ENCODE measurements at regions not wholly inside any gene's neighbourhood (a gene's known extent, or its start where the extent isn't known, plus 50 kb on each side); places are given as distances from the start of the nearest gene placed in this dataset.

DNA sequence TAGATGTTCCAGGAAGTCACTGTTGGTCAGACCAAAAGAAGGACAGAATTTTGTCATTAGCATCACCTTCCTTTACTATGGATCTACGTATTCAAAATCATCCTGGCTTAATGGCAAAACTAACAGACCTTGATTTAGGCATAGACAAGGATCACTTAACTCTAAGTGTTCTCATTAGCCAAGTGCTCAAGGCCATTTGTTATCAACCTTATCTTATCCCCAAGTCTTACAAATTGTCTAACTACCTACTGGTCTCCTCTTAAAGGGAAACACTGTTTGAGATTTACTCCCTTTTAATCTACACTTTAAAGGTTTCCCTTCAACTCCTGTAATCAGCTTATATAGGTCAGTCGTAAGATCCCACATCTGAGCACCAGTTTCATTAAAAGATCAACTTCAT lies 1197.5 kb upstream of the C9orf72 start:
- Histone ChIP-seq H3K36me3 (ENCODE audit: control insufficient read depth in 2 of 2, extremely low read depth in 1 of 2, insufficient read depth in 2 of 2, low read length in 2 of 2) (no peaks in the 10 kb centered on the region), H3K4me3 (ENCODE audit: control insufficient read depth in 2 of 3, extremely low read depth in 1 of 3, insufficient read depth in 2 of 3, low read depth in 1 of 3, low read length in 3 of 3) (no peak overlapping the region), H3K4me1 (ENCODE audit: control insufficient read depth, extremely low read depth, insufficient read depth, low read length) (no peaks in the 10 kb centered on the region), H3K9ac (ENCODE audit: control insufficient read depth, extremely low read depth, insufficient read depth, low read length) (no peak overlapping the region), H3K27ac (ENCODE audit: control insufficient read depth, insufficient read depth, low read length) (no peak overlapping the region), H3K79me2 (ENCODE audit: control insufficient read depth, insufficient read depth, low read length) (no peaks in the 10 kb centered on the region), H3K27me3 (ENCODE audit: control insufficient read depth, extremely low read depth, insufficient read depth, low read length) (no peaks in the 10 kb centered on the region), H3K9me1 (ENCODE audit: control insufficient read depth, extremely low read depth, insufficient read depth, low read length) (no peaks in the 10 kb centered on the region), H3K9me3 (ENCODE audit: control insufficient read depth, low read depth, low read length) (no peaks in the 10 kb centered on the region), H4K20me1 (ENCODE audit: control insufficient read depth, extremely low read depth, insufficient read depth, low read length) (no peaks in the 10 kb centered on the region), H3K4me2 (ENCODE audit: control insufficient read depth, extremely low read depth, insufficient read depth, low read depth, low read length) (no peak overlapping the region), H2AFZ (ENCODE audit: control insufficient read depth, low read length) (no peak overlapping the region)
- dilution Hi-C loops (cut with MboI; ENCODE audit: extremely low pct_ligation_motif_present, low sequenced_read_pairs), result no loop called here
- no peak for TF ChIP-seq EZH2 (IDR thresholded peaks at IDR 0.05; ENCODE audit: low read length)
- TF ChIP-seq, protein P1, sequence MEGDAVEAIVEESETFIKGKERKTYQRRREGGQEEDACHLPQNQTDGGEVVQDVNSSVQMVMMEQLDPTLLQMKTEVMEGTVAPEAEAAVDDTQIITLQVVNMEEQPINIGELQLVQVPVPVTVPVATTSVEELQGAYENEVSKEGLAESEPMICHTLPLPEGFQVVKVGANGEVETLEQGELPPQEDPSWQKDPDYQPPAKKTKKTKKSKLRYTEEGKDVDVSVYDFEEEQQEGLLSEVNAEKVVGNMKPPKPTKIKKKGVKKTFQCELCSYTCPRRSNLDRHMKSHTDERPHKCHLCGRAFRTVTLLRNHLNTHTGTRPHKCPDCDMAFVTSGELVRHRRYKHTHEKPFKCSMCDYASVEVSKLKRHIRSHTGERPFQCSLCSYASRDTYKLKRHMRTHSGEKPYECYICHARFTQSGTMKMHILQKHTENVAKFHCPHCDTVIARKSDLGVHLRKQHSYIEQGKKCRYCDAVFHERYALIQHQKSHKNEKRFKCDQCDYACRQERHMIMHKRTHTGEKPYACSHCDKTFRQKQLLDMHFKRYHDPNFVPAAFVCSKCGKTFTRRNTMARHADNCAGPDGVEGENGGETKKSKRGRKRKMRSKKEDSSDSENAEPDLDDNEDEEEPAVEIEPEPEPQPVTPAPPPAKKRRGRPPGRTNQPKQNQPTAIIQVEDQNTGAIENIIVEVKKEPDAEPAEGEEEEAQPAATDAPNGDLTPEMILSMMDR (optimal IDR thresholded peaks at IDR 0.05 in 1 of 3, IDR thresholded peaks at IDR 0.05 in 1 of 3, conservative IDR thresholded peaks at IDR 0.05 in 1 of 3; ENCODE audit: extremely low read depth in 1 of 3, insufficient read depth in 2 of 3, low read length in 3 of 3), result no peak
- FAIRE-seq (no peak), DNase-seq (ENCODE audit: low read depth, low spot score) (no peak)

DNA sequence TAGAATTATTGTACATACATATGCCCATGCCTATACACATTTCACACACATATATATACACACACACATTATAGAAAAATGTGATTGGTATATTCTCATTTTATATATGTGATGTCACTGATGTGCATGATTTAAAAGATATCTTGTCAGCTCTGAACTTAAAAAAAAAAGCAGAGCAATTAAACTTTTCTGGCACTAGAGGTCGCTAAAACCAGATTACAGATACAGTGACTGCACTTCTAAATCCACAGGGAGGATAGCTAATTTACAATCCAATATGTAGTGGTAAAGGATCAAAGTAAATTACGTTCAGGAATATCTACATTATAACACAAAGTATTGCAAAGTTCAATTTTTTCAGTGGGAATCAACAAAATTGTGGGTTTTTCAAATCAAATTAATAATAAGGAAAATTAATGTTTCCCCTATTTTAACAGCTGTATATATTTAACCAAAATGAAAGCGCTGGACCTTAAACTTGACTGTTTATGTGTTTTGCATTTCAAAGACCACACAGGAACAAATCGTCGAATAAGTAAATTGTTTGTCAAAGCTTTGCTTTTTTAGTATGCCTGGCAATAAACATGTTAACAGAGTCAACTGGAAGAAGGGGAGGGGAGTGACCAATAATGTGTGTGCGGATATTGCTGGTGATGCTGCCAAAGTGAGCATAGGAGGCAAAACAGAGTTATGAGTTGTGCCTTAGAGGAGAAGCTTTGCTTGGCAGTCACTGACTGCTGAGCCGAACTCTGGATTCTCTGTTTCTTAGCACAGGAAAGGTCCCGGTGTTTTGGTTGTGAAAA lies 1201.4 kb upstream of the C9orf72 start:
- Histone ChIP-seq H3K4me1 (ENCODE audit: control insufficient read depth, extremely low read depth, insufficient read depth, low read length) (peaks cover 3% of the 10 kb centered on the region), H3K9me3 (ENCODE audit: control insufficient read depth, low read depth, low read length) (no peaks in the 10 kb centered on the region), H3K27ac (ENCODE audit: control insufficient read depth, insufficient read depth, low read length) (no peak overlapping the region), H3K4me3 (ENCODE audit: control insufficient read depth in 2 of 3, extremely low read depth in 1 of 3, insufficient read depth in 2 of 3, low read depth in 1 of 3, low read length in 3 of 3) (no peak overlapping the region), H3K4me2 (ENCODE audit: control insufficient read depth, extremely low read depth, insufficient read depth, low read depth, low read length) (no peak overlapping the region), H3K9ac (ENCODE audit: control insufficient read depth, extremely low read depth, insufficient read depth, low read length) (no peak overlapping the region), H3K27me3 (ENCODE audit: control insufficient read depth, extremely low read depth, insufficient read depth, low read length) (no peaks in the 10 kb centered on the region), H3K36me3 (ENCODE audit: control insufficient read depth in 2 of 2, extremely low read depth in 1 of 2, insufficient read depth in 2 of 2, low read length in 2 of 2) (no peaks in the 10 kb centered on the region), H3K79me2 (ENCODE audit: control insufficient read depth, insufficient read depth, low read length) (no peaks in the 10 kb centered on the region), H4K20me1 (ENCODE audit: control insufficient read depth, extremely low read depth, insufficient read depth, low read length) (no peaks in the 10 kb centered on the region), H3K9me1 (ENCODE audit: control insufficient read depth, extremely low read depth, insufficient read depth, low read length) (no peaks in the 10 kb centered on the region), H2AFZ (ENCODE audit: control insufficient read depth, low read length) (no peak overlapping the region)
- DNase-seq (ENCODE audit: low read depth, low spot score), result no peak
- FAIRE-seq, result peak; percentile 41
- dilution Hi-C loops (cut with MboI; ENCODE audit: extremely low pct_ligation_motif_present, low sequenced_read_pairs), result no loop called here
- TF ChIP-seq, protein P1 (optimal IDR thresholded peaks at IDR 0.05 in 1 of 3, IDR thresholded peaks at IDR 0.05 in 1 of 3, conservative IDR thresholded peaks at IDR 0.05 in 1 of 3; ENCODE audit: extremely low read depth in 1 of 3, insufficient read depth in 2 of 3, low read length in 3 of 3), result peak in 2 of 3 experiments; percentile 48 to 52
- no peak for TF ChIP-seq EZH2 (IDR thresholded peaks at IDR 0.05; ENCODE audit: low read length)

Data from keratinocyte (primary cell).